GM18520 (cell line): ENCODE measurements at regions not wholly inside any gene's neighbourhood (a gene's known extent, or its start where the extent isn't known, plus 50 kb on each side); places are given as distances from the start of the nearest gene placed in this dataset.
"Not testable (repeated sequence)": the region's sequence is repeated elsewhere in the genome, so short reads cannot be mapped to it uniquely, and the experiment has no call there.

ENCODE experiments used
- ATAC-seq: cut with Tn5 transposase; IDR thresholded peaks from one replicate; pipeline ENCODE4 v1.9.1; 2021; ENCODE audit not compliant: unreplicated experiment

DNA sequence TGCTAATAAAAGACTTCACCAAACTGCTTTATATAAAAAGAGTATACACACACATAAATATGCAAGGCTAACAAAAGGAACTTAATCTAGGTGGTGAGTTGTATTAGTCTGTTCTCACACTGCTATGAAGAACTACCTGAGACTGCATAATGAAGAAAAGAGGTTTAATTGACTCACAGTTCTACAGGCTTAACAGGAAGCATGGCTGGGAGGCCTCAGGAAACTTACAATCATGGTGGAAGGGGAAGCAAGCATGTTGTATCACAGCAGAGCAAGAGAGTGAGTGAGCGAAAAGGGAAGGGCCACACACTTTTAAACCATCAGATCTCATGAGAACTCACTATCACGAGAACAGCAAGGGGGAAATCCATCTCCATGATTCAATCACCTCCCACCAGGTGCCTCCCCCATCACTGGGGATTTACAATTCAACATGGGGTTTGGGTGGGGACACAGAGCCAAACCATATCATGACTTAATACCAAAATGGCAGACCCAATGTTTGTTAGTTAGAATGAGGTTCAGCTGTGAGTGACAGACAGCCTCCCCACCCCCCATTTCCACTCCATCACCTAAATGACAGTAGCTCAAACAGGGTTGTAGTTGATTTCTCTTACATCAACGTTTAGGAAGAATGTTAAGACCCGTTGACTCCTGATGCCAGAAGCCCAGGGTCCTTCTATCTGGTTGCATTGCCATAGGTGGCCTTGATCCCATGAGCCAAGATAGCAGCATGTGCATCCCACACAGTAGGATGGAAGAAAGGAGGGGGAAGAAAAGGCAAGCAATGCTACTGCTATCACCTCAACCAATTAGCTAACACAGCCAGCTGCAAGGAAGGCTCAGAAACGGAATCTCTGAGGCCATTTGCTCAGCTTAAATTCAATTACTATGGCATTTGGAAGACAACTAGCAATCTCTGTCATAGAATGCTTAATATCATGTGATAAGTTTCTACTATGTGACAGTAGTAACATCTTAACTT, 77.0 kb downstream of the CCDC71L start:
- ATAC-seq, result no peak

DNA sequence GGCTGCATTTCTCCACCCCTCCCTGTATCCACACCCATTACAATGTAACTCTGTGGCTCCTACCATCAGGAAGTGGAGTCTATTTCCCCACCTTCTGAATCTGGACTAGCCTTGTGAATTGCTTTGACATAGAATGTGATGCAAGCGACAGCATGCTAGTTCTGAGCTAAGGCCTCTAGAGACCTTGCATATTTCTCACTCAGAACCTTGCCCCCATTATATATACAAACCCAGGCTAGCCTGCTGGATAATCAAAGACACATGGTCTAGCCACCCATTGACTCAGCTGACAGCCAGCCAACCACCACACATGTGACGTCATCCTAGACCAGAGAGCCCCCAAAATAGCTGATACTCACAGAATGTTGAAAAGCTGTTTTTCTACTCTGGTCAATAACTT, 77.9 kb downstream of the CCDC71L start:
- ATAC-seq, result no peak

DNA sequence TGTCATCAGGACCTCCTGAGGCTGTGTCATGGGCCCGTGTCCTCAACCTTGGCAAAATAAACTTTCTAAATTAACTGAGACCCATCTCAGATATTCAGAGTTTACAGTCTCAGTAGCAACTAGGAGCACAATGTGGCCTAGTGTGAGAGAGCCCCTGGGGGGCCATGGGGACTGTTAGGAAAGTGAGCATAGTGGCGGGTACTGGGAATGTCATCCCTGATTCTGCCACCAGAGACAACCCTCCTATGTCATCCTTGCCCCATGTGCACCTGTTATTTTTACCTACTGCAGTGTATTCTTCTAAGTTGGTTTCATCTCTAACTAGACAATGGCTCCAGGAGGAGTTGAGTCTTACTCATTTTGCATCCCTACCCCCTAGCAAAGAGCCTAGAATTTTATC, 78.6 kb downstream of the CCDC71L start:
- ATAC-seq, result no peak

DNA sequence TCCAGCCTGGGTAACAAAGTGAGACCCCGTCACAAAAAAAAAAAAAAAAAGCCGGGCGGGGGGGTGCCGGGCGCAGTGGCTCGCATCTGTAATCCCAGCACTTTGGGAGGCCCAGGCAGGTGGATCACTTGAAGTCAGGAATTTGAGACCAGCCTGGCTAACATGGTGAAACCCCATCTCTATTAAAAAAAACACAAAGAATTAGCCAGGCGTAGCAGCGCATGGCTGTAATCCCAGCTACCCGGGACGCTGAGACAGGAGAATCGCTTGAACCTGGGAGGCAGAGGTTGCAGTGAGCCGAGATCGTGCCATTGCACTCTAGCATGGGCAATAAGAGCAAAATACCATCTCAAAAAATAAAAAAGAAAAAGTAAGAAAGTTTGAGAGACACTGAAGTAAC, 81.9 kb downstream of the CCDC71L start:
- ATAC-seq, result not testable (repeated sequence)

DNA sequence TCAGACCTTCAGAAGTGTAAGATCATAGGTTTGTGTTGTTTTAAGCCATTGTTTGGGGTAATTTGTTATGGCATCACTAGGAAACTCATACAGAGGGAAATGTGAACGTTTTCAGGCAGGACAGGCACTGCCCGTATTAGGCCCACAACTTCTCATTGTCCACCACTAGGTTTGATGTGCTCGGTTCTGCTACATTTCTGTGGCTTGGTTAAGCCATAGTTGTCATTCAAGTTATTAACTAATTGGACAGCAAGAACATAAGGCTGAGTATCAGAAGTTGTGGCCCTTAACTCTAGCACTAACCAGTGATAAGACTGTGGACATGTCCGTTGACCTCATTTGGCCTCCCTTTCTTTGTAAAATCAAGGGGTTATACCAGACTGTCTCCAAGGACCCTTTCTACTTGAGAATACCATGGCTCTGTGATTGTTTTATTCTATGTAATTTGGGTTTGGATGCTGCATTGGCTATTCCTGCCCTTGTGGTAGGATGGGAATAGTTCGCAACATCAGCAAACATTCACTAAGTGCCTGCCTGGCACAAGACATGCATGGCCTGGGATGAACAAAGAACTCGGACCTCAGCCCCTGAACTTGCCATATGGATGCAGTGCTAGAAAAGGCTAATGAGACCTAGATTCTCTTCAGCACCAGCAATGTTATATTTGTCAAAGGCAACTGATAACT, 85.7 kb downstream of the CCDC71L start:
- no peak for ATAC-seq

DNA sequence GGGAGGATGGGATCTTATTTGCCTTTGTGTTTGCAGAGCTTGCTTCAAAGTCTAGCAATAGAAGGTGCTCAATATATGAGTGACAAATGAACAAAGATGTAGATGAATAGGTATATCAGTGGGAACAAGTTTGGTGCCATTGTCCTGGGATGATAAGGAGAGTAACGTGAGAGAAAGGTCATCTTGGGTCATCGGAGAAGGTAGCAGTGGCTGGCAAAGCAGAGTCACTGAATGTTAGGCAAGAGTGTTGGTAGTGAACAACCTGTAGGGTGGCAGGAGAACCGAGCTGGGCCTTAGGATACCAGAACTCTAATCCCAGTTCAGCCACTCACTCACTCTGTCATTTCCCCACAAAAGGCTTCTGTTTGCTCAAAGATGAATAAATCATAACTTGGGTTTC, 87.2 kb downstream of the CCDC71L start:
- ATAC-seq, result no peak

DNA sequence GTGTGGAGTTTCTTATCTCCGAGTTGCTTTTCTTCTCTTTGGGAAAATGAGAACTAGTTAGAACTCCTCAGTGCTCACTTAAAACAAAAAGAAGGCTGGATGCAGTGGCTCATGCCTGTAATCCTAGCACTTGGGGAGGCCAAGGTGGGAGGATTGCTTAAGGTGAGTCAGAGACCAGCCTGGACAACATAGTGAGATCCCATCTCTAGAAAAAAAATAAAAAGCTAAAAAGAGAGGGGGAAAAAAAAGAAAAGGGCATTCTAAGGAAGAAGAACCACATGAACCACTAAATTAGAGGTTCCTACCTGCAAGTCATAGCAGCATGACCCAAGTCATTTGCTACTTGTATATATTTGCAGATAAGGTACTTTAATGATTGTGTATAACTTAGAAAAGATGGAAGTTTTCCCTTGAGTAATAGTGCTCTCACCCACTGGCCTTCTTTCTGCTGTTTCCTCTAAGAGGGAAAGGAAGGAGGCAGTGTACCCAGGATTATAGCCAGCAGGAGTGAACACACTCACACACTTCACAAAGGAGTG, 87.8 kb downstream of the CCDC71L start:
- ATAC-seq, result no peak

DNA sequence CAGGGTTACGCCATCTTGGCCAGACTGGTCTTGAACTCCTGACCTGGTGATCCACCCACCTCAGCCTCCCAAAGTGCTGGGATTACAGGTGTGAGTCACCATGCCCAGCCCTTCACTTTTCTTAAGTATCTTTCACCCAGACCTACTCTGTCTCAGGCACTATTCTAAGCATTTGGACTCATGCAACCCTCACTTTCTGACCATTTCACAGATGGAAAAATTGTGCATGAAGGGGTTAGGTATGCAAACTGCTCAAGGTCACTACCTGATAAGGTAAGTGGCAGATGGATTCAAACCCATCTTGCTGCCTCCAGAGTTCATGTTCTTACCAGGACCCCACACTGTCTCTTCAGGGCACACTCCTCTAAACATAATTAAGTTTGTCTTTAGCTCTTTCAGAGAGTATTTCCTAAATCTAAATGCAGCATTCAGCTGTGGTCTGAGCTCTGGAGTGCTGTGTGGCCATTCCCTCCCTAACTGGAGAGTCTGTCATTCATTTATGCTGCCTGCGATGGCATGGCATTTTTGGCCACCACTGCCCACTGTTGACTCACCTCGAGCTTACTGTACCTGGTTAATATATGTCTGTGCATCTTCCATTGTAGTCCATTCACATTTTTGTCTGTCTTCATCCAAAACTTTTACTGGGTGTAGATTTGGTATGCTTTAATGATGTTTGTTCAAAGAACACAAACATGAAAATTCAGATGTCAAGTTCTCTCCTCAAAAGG, 88.4 kb downstream of the CCDC71L start:
- no peak for ATAC-seq

DNA sequence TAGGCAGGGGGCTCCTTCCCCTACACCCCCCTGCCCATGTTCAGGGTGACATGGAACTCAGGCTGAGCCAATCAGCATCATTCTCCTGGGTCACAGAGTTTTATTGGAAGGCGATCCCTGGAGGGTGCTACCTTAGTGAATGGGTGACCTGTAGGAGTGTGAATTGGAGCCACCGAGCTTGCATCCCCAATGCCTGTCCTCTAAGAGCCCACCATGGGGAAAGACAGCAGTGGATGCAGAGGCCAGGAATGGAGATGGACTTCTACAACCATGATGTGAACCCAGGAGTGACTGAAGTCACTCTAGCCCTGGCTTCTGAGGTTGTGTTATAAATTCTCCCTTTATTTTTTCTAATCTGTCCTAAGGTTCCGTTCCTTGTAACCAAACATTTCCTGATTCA, 89.4 kb downstream of the CCDC71L start:
- no peak for ATAC-seq

DNA sequence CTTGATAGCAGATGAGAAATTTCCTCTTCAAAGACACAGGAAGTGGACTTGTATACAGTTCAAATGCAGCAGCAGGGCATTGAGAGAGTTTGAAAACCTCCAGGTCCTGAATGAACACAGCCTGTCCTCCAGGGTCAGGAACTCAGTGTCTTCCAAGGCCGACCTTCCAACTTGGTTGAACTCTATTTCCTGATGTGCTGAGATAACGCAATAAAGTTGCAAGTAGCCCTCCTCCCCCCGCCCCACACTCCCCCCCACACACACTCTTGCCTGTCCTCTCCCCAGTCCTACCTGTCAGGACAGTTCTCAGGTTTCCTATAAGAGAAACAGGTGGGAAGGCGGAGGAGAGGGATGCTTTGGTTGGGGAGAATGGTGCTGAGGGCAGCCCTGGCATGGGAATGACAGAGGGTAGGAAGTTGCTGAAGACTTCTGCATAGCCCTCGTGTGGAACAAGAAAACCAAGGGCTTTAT, 90.0 kb downstream of the CCDC71L start:
- ATAC-seq, result no peak

DNA sequence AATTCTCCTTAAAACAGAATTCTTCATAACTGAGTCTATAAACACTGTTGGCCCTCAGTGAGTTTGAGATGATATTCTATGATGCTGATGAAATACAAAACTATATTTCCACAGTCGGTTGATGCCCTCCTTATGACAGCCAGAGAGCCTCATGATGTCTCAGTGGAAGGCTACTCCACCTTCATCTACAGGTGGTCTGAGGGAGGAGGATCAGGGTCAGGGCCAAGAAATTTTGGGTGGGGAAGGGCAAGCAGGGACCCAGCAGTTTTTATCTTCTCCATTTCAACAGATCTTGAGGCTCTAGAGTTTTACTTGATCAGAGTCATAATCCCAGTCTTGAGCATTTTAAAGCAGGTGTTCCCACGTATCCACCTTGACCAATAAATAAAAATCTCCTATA, 90.8 kb downstream of the CCDC71L start:
- no peak for ATAC-seq

DNA sequence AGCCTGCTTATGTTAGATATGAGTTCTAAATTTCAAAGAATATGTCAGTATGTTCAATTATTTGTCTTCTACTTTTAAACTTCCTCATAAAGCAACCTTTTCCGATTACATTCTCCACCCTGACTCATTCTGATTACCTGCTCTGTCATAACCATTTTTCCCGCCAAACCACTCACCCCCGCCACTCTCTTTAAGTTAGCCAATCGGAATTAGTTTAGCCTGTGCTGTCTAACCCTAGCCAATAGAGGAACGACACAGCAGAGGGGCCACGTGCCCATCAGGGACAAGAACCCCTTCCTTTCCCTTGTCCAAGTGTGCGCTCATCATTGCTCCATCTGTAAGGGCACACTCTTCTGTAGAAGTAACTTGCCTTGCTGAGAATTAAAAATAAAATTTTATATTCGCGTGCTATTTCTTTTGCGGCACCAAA, 91.4 kb downstream of the CCDC71L start:
- no peak for ATAC-seq

DNA sequence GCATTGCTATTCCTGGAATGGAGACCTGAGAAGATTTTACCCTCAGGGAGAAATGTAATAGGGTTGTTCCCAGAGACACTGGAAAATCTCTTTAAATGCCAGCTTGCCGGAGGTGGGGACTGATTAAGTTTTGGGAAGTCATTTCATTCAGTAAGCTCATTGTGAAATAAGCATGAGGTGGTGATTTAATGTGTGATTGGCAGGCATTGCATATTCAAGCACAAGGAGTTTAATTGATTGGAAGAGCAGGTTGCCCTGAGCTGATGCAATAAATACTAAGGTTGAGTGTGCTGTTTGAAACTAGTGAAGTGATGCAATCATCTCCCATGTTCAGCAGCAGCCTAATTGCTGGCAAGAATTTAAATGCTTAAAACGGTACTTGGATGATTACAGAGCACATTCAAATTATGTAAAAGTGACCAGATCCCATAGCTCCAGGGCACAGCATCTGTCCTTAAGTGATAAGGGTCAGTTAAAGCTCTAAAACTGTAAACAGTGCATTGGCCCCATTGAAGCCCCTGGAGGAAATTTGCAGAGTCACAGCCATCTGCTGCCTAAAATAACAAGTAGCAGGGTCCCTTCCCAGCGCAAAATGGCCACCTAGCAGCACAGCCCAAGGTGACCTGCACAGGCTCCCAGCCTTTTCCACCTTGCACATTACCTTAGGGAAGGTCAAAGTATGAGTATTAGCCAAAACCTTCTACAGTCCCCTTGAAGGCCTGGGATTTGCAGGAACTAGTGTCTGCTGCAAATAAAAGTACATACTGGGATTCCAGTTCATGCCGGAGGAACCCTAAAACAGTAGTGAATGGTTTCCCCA, 92.1 kb downstream of the CCDC71L start:
- ATAC-seq, result no peak

DNA sequence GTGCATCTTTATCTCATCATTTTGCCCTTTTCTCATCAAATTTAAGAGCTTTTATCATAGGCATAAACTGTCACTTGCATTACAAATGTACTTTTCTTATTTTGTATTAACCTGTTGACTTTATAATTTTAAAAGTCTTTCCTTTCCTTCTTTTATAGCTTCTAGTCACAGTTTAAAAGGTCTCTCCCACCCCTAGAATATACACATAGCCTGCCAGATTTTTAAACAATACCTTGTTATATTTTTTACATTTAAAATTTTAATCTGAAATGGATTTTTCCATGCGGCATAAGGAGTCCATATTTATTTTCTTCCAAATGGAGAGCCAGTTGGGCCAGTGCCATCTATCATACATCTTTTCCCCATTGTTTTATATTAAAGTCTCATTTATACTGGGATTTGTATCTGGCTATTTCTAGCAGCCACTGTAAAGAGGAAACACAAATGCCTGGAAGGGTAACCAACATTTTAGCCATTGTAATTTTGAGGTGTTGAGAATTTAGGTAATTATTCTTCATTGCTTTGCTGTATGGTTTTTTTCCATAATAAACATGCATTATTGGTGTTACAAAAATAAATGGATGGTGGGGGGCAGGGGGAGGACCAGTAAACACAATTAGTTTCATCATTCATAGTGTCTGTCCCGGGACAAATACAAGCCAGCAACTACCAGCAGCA, 92.8 kb downstream of the CCDC71L start:
- no peak for ATAC-seq

DNA sequence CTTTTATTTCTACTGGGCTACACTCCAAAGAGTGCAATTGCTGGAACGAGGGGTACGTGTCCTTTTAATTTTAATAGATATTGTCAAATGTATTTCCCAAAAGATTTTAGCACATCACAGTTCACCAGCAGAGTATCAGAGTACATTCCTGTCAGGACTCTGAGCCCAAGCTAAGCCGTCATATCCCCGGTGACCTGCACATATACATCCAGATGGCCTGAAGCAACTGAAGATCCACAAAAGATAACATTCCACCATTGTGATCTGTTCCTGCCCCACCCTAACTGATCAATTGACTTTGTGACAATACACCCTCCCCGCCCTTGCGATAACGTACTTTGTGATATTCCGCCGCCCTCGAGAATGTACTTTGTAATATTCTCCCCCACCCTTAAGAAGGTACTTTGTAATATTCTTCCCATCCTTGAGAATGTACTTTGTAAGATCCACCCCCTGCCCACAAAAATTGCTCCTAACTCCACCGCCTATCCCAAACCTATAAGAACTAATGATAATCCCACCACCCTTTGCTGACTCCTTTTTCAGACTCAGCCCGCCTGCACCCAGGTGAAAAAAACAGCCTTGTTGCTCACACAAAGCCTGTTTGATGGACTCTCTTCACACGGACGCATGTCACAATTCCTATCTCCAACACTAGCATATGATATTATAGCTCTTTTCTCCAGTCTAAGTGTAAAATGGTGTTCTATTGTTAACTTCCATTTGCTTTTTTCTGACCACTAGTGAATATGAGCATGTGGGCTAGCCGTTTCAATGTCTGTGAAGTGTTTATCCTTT, 93.6 kb downstream of the CCDC71L start:
- ATAC-seq, result not testable (repeated sequence)

DNA sequence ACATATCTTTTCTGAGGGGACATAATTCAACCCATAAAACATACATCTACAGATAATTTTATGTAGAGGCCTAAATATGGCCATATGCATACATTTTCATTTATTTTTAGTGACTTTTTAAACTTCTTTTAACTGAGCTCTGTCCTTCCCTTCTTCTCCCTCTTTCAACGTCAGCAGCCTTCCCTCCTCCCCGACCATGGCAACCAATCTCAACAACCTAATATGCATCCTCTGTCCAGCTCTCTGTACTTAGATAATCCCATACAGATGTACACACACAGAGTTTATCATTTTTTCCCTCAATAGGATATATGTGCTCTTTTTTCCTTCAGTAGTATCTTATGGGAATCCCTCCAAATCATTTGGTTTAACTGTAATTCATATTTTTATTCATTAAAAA, 94.3 kb downstream of the CCDC71L start:
- ATAC-seq, result no peak

DNA sequence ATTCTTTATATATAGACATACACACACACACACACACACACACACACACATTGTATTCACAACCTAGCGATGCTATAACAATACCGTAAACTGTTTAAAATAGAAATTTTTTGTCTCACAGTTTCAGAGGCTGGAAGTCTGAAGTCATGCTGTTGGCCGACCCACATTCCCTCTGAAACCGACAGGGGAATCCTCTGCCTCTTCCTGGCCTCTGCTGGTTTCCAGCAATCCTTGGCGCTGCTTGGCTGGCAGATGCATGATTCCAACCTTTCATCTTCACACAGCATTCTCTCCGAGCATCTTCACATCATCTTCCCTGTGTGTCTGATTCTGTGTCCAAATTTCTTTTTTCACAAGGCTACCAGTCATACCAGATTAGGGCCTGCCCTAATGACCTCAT, 94.8 kb downstream of the CCDC71L start:
- no peak for ATAC-seq

DNA sequence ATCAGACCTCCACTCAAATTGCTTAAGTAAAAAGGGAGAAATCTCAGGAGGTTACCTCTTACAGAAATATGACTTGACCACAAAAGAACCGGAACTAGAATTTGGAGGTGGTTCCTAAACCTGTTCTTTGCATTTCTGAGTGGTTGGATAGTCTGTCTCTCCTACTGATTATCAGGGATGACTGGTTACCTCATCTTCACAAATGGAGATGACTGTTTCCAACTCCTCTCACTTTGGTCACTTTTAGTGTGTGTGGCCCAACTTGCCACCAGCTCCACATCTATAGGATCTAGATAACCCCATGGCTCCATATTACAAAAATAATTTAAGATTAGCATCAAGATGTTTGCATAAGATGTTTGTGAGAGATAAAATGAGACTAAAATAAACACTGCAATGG, 95.5 kb downstream of the CCDC71L start:
- ATAC-seq, result no peak
